ENCODE measurements at regions not wholly inside any gene's neighbourhood (a gene's known extent, or its start where the extent isn't known, plus 50 kb on each side); places are given as distances from the start of the nearest gene placed in this dataset.

GRCh38 chr12:69067713-69068112 is 134.7 kb upstream of the CPM start:
- no peak overlapping the region for H3K4me3 ChIP-seq (ENCODE audit: low read length)
- no peak for DNase-seq (ENCODE audit: low read depth)
- TF ChIP-seq CTCF (IDR thresholded peaks at IDR 0.05; ENCODE audit: insufficient read depth, low read depth, low read length, missing control alignments), result no peak

- DNase-seq (ENCODE audit: low read depth), result peak; percentile 86
- no peak for TF ChIP-seq CTCF (IDR thresholded peaks at IDR 0.05; ENCODE audit: insufficient read depth, low read depth, low read length, missing control alignments)
- no peak overlapping the region for H3K4me3 ChIP-seq (ENCODE audit: low read length)
Observed at GRCh38 chr12:69068448-69068847, 135.5 kb upstream of the CPM start.

- no peak for TF ChIP-seq CTCF (IDR thresholded peaks at IDR 0.05; ENCODE audit: insufficient read depth, low read depth, low read length, missing control alignments)
- DNase-seq (ENCODE audit: low read depth), result no peak
- H3K4me3 ChIP-seq (ENCODE audit: low read length), result no peak overlapping the region
Observed at GRCh38 chr12:69069479-69069878, 136.5 kb upstream of the CPM start.

- TF ChIP-seq CTCF (IDR thresholded peaks at IDR 0.05; ENCODE audit: insufficient read depth, low read depth, low read length, missing control alignments), result peak; percentile 97
- DNase-seq (ENCODE audit: low read depth), result peak; percentile 76
- no peak overlapping the region for H3K4me3 ChIP-seq (ENCODE audit: low read length)
Observed at GRCh38 chr12:69070319-69071090, 137.5 kb upstream of the CPM start.

- no peak for TF ChIP-seq CTCF (IDR thresholded peaks at IDR 0.05; ENCODE audit: insufficient read depth, low read depth, low read length, missing control alignments)
- no peak overlapping the region for H3K4me3 ChIP-seq (ENCODE audit: low read length)
- no peak for DNase-seq (ENCODE audit: low read depth)
Observed at GRCh38 chr12:69071091-69071370, 138.1 kb upstream of the CPM start.

- DNase-seq (ENCODE audit: low read depth), result no peak
- no peak overlapping the region for H3K4me3 ChIP-seq (ENCODE audit: low read length)
- no peak for TF ChIP-seq CTCF (IDR thresholded peaks at IDR 0.05; ENCODE audit: insufficient read depth, low read depth, low read length, missing control alignments)
Observed at GRCh38 chr12:69073035-69073434, 140.1 kb upstream of the CPM start.

Data from epithelial cell of esophagus (primary cell).